ENCODE measurements at regions not wholly inside any gene's neighbourhood (a gene's known extent, or its start where the extent isn't known, plus 50 kb on each side); places are given as distances from the start of the nearest gene placed in this dataset.

DNA sequence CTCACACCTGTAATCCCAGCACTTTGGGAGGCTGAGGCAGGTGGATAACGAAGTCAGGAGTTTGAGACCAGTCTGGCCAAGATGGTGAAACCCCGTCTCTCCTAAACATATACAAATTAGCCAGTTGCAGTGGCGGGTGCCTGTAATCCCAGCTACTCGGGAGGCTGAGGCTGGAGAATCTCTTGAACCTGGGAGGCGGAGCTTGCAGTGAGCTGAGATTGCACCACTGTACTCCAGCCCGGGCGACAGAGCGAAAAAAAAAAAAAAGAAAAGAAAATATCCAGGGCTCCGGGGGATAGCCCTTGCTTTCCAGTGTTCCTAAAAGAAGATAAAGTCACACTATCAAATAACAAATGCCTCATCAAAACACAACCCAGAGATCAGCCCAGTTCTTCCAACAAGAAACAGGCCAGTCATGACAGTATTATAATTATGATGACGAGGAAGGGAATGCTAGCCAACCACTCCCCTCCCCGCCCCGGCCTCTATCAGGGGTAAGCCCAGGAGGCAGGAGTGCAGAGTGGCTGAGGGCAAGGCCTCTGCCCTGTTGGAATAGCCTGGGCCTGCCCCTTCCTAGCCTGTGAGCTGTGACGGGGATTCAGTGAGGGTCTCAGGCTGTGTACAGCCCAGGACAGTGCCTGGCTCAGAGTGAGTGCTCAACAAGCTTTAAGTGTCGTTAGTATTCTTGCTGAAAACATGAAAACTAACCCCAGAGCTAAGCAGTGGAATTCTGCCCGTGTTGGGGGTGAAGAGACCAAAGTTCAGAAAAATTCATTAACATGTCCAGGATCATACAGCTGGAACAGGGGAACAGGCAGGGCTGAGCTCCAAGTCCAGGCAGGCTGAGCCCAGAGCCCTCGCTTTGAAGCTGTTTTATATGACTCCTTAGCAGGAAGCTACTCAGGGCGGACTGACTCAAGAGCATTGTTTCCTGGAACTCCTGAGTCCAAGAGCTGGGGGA is 54.3 kb downstream of the FAM241B start:
- DNase-seq (ENCODE audit: low read depth) = no peak

- DNase-seq (ENCODE audit: low read depth) = no peak
Measured at GRCh38 chr10:69684981-69685353, 54.9 kb downstream of the FAM241B start.

- DNase-seq (ENCODE audit: low read depth) = no peak
Measured at GRCh38 chr10:69685426-69685801, 55.4 kb downstream of the FAM241B start.

GRCh38 chr10:69685802-69686585 is 55.9 kb downstream of the FAM241B start:
- DNase-seq (ENCODE audit: low read depth) = no peak

DNA sequence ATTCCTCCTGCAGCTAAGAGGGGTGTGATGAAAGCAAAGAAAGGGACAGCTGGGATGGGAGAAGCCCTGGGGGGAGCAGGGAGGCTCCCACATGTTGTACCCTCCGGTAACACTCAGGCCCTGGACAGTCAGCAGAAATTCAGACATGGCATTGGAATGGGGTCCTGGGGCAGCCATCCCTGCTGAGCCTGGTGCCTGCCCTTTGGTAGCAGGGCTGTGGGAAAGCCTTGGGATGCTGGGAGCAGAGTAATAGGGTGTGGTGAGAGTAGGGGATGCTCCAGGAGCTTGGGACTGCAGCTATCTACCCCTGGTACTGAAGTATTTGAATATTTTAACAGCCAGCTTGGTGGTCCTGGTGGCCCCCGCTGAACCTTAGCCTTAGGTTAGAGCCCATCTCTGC is 56.8 kb downstream of the FAM241B start:
- no peak for DNase-seq (ENCODE audit: low read depth)

GRCh38 chr10:69687426-69687825 is 57.4 kb downstream of the FAM241B start:
- no peak for DNase-seq (ENCODE audit: low read depth)

DNA sequence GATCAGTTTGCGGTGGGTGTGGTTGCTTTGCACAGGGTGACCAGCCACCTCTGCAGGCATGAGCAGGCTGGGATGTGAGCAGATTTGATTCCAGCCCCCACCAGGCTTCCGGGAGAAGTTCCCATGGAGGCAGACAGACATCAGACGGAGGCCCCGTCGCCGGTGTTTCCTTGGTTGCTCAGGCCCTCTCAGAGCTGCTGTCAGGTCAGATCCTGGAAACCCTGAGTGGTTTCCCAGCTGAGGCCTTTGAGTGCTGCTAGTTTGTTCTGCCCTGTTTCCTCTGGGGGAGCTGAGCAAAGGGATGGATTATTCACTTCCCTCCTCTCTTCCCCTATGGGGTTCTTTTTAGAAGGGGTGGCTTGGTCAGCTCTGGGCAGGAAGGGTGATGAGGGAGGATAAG is 62.2 kb downstream of the FAM241B start:
- no peak for DNase-seq (ENCODE audit: low read depth)

- no peak for DNase-seq (ENCODE audit: low read depth)
Measured at GRCh38 chr10:69692891-69693290, 62.8 kb downstream of the FAM241B start.

DNA sequence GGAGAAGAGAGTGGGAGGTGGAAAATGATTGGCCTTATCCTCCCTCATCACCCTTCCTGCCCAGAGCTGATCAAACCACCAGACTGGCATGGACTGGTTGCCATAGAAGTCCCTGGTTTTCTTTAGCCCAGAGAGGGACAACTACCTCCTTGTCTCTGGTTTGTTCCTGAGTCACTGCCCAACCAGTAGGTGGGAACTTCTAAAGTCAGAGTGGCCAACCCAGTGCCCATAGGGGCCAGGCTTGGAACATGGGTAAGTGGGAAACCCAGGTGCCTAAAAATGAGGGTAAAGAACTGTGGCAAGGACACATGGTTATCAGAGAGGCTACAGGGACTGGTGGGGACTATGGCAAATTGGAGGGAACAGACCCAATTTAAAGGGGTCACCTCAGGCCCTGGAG is 63.8 kb downstream of the FAM241B start:
- DNase-seq (ENCODE audit: low read depth) = no peak

- peak; percentile 21 for DNase-seq (ENCODE audit: low read depth)
Measured at GRCh38 chr10:69696073-69696731, 66.2 kb downstream of the FAM241B start.

DNA sequence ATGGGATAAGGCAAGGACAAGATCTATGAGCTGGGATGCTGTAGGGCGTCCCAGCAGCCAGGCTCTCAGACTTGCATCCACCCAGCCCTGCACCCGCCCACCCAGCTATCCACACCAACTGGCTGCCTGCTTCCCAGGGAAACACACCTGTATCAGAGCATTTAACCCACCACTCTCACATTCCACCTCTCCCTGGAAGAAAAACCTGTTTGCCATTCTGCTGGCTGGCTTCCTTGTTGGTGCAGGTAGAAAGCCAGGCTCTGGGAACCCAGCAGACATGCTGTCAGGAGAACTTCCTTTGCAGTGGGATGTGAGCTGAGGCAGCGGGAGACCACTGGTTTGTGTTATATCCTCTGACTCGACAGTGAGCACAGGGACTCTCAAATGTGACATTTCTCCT is 67.0 kb downstream of the FAM241B start:
- DNase-seq (ENCODE audit: low read depth) = no peak

- DNase-seq (ENCODE audit: low read depth) = no peak
Measured at GRCh38 chr10:69703256-69703655, 73.2 kb downstream of the FAM241B start.

GRCh38 chr10:69703766-69704630 is 74.0 kb downstream of the FAM241B start:
- DNase-seq (ENCODE audit: low read depth) = peak; percentile 59

DNA sequence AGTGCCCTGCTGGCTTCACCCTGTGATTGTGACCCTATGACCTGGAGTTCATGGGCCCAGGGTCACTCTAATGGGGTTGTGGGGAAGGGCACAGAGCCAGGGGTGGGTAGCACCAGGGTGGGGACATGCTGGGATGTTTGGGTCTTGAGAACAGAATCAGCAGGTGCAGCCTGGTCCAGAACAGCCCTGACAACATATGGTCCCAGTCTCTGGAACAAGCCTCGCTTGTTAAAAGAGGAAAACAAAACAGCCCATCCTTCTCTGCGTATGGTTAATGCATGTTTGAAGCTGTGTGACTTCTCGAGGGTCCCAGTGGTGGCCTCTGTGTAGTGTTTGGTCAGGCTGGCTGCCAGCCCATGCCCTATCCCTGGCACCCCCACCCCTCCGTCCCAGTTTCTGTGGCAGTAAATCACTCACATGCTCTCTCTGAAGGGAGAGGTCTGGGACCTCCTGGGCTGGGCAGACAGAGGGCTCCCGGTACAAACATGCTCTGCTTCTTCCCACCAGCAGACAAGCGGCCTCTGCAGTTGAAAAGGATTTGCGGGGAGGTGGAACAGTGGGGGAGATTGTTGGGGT is 79.4 kb downstream of the FAM241B start:
- DNase-seq (ENCODE audit: low read depth) = no peak

DNA sequence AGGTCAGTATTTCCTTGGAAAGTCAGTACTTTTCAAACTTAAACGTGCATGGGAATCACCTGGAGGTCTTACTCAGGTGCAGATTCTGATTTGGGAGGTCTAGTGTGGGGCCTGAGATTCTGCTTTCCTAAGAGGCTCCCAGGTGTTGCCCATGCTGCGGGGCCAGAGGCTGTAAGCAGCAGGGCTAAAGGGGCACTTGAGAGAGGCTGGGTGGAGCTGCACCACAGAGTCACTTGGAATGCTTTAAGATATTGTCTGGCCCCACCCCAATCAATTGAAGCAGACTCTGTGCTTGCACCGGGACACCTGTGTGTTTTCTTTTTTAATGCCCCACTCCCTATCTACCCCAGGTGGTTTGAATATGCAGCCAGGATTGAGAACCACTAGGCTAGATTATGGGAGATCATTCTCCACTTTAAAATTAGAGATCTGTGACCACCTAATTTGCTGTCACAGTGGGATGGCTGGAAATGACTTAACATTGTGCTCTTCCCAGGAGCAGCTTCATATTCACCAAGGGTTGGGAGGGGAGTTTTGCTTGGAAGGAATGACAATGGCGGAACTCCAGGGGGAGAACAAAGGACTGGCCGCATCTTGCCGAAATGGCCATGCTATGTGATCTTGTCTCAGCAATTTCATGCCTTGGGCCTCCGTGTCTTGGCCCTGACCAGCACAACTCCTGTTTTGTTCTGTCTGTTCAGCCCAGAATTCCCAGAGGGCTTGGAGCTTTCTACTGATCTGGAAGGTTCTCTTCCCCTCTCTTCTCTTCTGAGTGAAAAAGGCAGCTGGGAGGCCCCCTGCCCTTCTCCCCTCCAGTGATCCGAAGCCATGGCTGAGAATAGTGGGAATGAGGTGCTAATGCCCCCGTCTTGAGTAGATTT is 80.2 kb downstream of the FAM241B start:
- no peak for DNase-seq (ENCODE audit: low read depth)

- DNase-seq (ENCODE audit: low read depth) = no peak
Measured at GRCh38 chr10:69712342-69712741, 82.3 kb downstream of the FAM241B start.

DNA sequence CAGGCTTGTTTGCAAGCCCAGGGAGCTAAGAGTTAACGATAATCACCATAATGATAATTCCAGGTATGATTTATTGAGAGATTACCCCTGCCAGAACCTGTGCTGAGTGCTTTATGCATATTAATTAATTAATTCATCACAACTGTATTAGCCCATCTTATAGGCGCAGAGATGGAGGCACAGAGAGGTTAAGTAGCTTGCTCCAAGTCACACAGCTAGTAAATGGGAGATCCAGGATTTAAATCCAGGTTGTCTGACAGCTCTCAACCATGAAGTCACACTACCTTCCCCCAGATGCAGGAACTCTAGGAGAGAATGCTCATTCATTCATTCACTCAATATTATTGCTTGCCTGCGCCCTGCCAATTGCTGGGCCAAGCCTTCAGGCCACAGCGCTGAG is 84.5 kb downstream of the FAM241B start:
- no peak for DNase-seq (ENCODE audit: low read depth)

DNA sequence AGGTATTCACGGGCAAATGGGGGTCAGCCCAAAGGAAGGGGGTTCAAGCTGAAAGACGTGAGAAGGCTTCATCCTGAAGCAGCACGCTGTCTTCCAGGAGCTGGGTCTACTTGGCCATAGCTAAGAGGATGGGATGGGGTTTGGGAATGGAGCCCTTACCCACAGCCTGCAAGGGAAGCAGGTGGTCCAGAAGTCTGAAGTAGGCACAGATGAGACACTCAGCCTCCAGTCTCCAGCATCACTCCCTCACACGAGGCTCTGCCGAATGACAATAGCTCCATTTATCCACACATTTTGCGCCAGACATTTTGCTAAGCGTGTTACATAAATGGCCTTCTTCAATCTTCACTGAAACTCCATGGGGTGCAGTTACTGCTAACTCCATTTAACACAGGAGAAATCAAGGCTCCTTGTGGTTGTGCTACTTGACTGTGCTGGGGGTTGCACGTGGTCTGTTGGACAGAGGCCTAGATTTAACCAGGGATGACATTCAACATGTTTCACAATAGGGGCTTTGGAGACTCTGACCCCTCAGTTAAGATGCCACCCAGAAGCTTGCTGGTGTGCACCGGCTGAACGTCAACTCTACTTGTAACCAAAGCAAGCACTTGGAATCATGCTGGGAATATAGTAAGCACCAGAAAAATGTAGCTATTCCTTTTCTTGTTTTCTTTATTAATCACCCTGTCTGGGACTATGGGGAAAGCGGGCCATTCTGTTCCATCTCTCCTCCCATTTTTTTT is 85.3 kb downstream of the FAM241B start:
- DNase-seq (ENCODE audit: low read depth) = no peak

DNA sequence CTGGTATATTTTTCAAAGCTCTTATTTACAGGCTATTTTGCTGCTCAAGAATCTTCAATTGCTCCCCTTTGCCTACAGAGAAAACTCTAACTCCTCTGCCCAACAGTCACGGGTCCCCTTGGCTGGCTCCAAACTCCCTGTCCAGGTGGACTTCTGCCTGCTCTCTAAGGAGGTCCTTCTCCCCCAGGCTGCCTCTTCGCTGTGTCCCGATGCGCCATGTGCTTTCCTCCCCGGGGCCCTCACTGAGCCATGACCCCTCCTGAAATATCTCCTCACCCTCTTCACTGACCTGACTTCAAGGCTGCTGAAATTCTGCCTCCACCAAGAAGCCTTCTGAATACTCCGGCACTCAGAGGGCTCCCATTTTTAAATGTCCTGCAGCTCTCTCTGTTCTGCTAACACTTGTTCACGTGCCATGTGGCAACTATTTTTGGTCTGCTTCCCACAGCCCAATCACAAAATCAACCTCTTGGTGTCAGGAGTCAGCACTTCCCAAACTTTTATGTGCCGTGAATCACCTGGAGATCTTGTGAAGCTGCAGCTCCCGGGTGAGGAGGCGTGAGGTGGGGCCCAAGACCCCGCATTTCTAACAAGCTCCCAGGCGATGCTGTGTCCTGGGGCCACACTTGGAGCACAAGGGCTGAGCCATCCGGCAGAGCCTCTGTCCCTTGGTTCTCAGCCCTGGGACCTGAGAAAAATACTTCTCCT is 85.7 kb upstream of the COL13A1 start:
- DNase-seq (ENCODE audit: low read depth) = no peak

Data from GM04503 (cell line).